K562 (cell line): ENCODE measurements at regions not wholly inside any gene's neighbourhood (a gene's known extent, or its start where the extent isn't known, plus 50 kb on each side); places are given as distances from the start of the nearest gene placed in this dataset.

Experiments
- ATAC-seq: fragments of 200-7000 bp; cut with Tn5 transposase; 3 replicates; pipeline ENCODE4 v1.9.1; 2020; ENCODE audit warnings: moderate library complexity
- BruUV-seq: library from RNA; stranded (reverse); fragments of 400-500 nt; replicated peaks from 2 replicates; lab custom pipeline; 2021; lab: Mats Ljungman, UMichigan
- CTCF ChIA-PET: fragments of 300-600 bp; formaldehyde crosslinking; extraction: SDS; loops from one replicate; lab custom pipeline; 2021; ENCODE audit warnings: low intra/inter-chr PET ratio; lab: Yijun Ruan, JAX
- POLR2A ChIA-PET: fragments of 300-600, 350-650 bp; sonication (Branson Sonifier 250); formaldehyde crosslinking; extraction: SDS; loops from one replicate; lab custom pipeline; 2021; ENCODE audit warnings: antibody characterized with exemption, inconsistent platforms; lab: Yijun Ruan, JAX
- DNase-seq, 4 experiments: peaks; one replicate each; pipeline versions ENCODE4 v3.0.0 to v3.0.0-alpha.2; 2011 to 2018; ENCODE audit warnings: low spot score in 3 of 4, mixed read lengths in 3 of 4; ENCODE audit errors: extremely low read depth in 1 of 4
- FAIRE-seq: peaks from 2 replicates; lab custom pipeline; 2011; peaks lifted over from hg19 to GRCh38; lab: Jason Lieb, UNC
- H2AFZ ChIP-seq: 2 replicates; pipeline ENCODE4 v1.6.0; 2011; ENCODE audit warnings: low read depth, low read length, control low read depth, inconsistent platforms
- H3K27ac ChIP-seq: fragments of 200-600 bp; 3 replicates; pipeline ENCODE4 v1.8.0; 2011; ENCODE audit warnings: low read depth, mild to moderate bottlenecking, control low read depth, inconsistent platforms, low read length, moderate library complexity, mixed read lengths; ENCODE audit errors: extremely low read depth
- H3K27me3 ChIP-seq, 2 experiments: fragments of 300-600 bp in 1 of 2; 2 replicates in 1 of 2; 3 replicates in 1 of 2; pipeline versions ENCODE4 v1.6.0 to v1.8.0; 2011; ENCODE audit warnings: inconsistent platforms in 2 of 2, low read length in 2 of 2, mild to moderate bottlenecking in 1 of 2, mixed read lengths in 1 of 2, moderate library complexity in 1 of 2; ENCODE audit not compliant: control insufficient read depth in 2 of 2, insufficient read depth in 2 of 2
- H3K36me3 ChIP-seq: fragments of 300-600 bp; 3 replicates; pipeline ENCODE4 v1.8.0; 2011; ENCODE audit warnings: mild to moderate bottlenecking, low read length, inconsistent platforms; ENCODE audit not compliant: control insufficient read depth, insufficient read depth
- H3K4me1 ChIP-seq, 2 experiments: fragments of 200-600 bp in 1 of 2; replicated peaks in 1 of 2; 2 replicates in 1 of 2; 3 replicates in 1 of 2; pipeline versions ENCODE4 v1.5.1 to v1.8.0; 2011; ENCODE audit warnings: inconsistent platforms in 2 of 2, low read length in 2 of 2, mild to moderate bottlenecking in 1 of 2, mixed read lengths in 1 of 2, moderate library complexity in 1 of 2; ENCODE audit not compliant: control insufficient read depth in 2 of 2, insufficient read depth in 2 of 2
- H3K4me2 ChIP-seq: 2 replicates; pipeline ENCODE4 v1.6.1; 2011; ENCODE audit warnings: low read length, control low read depth, inconsistent platforms, mixed read lengths; ENCODE audit not compliant: insufficient read depth
- H3K4me3 ChIP-seq: fragments of 200-600 bp; sonication (generic), shearing (Covaris generic); 2 replicates; pipeline ENCODE4 v1.5.1; 2016; ENCODE audit warnings: control low read depth, inconsistent platforms
- H3K79me2 ChIP-seq: fragments of 200-600 bp; 3 replicates; pipeline ENCODE4 v1.8.0; 2011; ENCODE audit warnings: low read length, inconsistent platforms; ENCODE audit not compliant: control insufficient read depth, insufficient read depth
- H3K9ac ChIP-seq, 2 experiments: 2 replicates each; pipeline versions ENCODE4 v1.6.0 to v1.6.1; 2011; ENCODE audit warnings: low read depth in 2 of 2, low read length in 2 of 2, control low read depth in 1 of 2, inconsistent platforms in 1 of 2, mild to moderate bottlenecking in 1 of 2, mixed read lengths in 1 of 2; ENCODE audit not compliant: insufficient read depth in 1 of 2
- H3K9me1 ChIP-seq: one replicate; pipeline ENCODE4 v1.6.0; 2011; ENCODE audit warnings: inconsistent platforms, mild to moderate bottlenecking, low read length, moderate library complexity; ENCODE audit not compliant: control insufficient read depth, insufficient read depth
- H3K9me3 ChIP-seq: replicated peaks from 2 replicates; pipeline ENCODE4 v1.5.1; 2011; ENCODE audit warnings: low read depth, low read length, inconsistent platforms; ENCODE audit not compliant: control insufficient read depth, insufficient read depth
- H4K20me1 ChIP-seq: replicated peaks from 2 replicates; pipeline ENCODE4 v1.6.1; 2011; ENCODE audit warnings: low read length, inconsistent platforms, mixed read lengths; ENCODE audit not compliant: control insufficient read depth, insufficient read depth
- CBX8 ChIP-seq: fragments of 200-600 bp; sonication (generic); IDR thresholded peaks from 2 replicates; pipeline ENCODE4 v1.6.1; 2012; ENCODE audit warnings: borderline replicate concordance, mixed run types, low read depth, mild to moderate bottlenecking, moderate library complexity, mixed read lengths, low read length, control low read depth, inconsistent platforms; ENCODE audit not compliant: poor library complexity, severe bottlenecking; ENCODE audit errors: extremely low read depth
- FOXJ3 ChIP-seq: sonication (generic); formaldehyde crosslinking; IDR thresholded peaks from 2 replicates; pipeline ENCODE4 v1.4.0; 2020; ENCODE audit warnings: mild to moderate bottlenecking, missing genetic modification reagents
- HEY1 ChIP-seq: fragments of 250-450 bp; sonication (Bioruptor Pico); IDR thresholded peaks from 2 replicates; pipeline ENCODE4 v1.5.0; 2020; ENCODE audit warnings: mild to moderate bottlenecking, moderate library complexity, borderline replicate concordance
- SMARCC2 ChIP-seq: fragments of 450-650 bp; IDR thresholded peaks from 2 replicates; pipeline ENCODE4 v1.6.1; 2017; ENCODE audit warnings: antibody characterized with exemption, moderate library complexity, mild to moderate bottlenecking, low read depth
- ZNF23 ChIP-seq: fragments of 250-450 bp; sonication (Bioruptor Pico); IDR thresholded peaks from 2 replicates; pipeline ENCODE4 v1.4.0; 2020; ENCODE audit warnings: mild to moderate bottlenecking
- ZNF354B ChIP-seq: fragments of 250-450 bp; sonication (Bioruptor Pico); IDR thresholded peaks from 2 replicates; pipeline ENCODE4 v1.4.0; 2020
- ZNF551 ChIP-seq: fragments of 250-450 bp; sonication (Bioruptor Pico); IDR thresholded peaks from 2 replicates; pipeline ENCODE4 v1.5.0; 2021; ENCODE audit warnings: mild to moderate bottlenecking, moderate library complexity
- WGBS: fragments of 100-300 bp; shearing (Covaris generic); methylation state at CpG from one replicate; pipeline ENCODE4 v1.1.6; 2016; ENCODE audit warnings: low coverage, mixed read lengths; ENCODE audit not compliant: insufficient coverage; ENCODE audit errors: missing lambda C conversion rate; 5-methylcytosine and 5-hydroxymethylcytosine counted together
- in situ Hi-C: fragments of 300-500 bp; cut with MboI; formaldehyde crosslinking; loops from 4 replicates; pipeline ENCODE4 v1.15.0; 2018; ENCODE audit warnings: inconsistent platforms, mixed read lengths
- intact Hi-C: fragments of 100-400 bp; cut with micrococcal nuclease; formaldehyde crosslinking; loops from 2 replicates; pipeline ENCODE4 v1.14.2; 2022
- TF ChIP-seq, protein P1 (sequence below): fragments of 450-650 bp; IDR thresholded peaks from 2 replicates; pipeline ENCODE4 v1.6.1; 2017; ENCODE audit warnings: mild to moderate bottlenecking, moderate library complexity
- TF ChIP-seq, protein P2 (sequence below): fragments of 200-600 bp; sonication (generic); IDR thresholded peaks from one replicate; pipeline ENCODE4 v1.6.1; 2012; ENCODE audit warnings: mild to moderate bottlenecking, low read depth, low read length, inconsistent platforms

DNA sequence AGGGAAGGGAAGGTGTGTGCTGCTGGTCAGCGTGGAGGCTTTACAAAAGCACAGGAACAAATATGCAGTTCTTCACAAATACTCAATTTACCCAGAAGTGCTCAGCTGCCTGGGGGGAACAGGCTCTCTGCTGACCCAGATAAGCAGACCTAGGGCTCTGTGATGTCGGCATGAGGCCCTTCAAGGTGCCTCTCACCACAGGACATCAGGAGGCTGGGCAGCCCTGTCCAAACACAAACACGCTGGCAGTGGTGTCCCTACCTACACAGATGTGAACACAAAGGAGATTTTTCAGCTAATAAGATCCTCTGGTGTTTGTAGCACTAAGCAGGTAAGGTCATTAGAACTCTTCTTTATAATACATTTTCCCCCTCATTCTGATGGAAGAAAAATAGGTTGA is 243.0 kb upstream of the PROX1 start (continued):
- TF ChIP-seq, protein P1, sequence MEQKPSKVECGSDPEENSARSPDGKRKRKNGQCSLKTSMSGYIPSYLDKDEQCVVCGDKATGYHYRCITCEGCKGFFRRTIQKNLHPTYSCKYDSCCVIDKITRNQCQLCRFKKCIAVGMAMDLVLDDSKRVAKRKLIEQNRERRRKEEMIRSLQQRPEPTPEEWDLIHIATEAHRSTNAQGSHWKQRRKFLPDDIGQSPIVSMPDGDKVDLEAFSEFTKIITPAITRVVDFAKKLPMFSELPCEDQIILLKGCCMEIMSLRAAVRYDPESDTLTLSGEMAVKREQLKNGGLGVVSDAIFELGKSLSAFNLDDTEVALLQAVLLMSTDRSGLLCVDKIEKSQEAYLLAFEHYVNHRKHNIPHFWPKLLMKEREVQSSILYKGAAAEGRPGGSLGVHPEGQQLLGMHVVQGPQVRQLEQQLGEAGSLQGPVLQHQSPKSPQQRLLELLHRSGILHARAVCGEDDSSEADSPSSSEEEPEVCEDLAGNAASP, result no peak
- TF ChIP-seq ZNF23 (CRISPR knock-in tag) (no peak), CBX8 (no peak), ZNF354B (no peak)
- TF ChIP-seq, all 486 proteins: peak for 0

DNA sequence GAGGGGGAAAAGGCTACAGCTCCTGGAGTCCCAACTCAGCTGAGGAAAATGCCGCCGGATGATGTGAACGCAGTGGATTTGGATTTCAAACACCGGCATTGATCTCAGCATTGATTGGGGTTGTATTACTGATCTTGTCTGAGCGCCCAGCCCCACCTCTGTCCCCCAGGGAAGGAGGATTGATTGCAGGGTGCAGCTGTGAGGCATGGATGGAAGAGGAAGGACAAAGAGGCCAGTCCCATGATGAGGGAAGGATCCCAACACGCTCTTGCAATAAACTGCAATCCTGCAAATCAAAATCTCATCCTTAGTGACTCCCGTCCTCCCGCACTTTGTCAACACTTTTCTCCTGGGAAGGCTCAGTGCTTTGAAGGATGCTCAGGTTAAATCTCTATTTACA is 242.3 kb upstream of the PROX1 start:
- no peak overlapping the region for H3K9ac ChIP-seq
- FAIRE-seq, result no peak
- in situ Hi-C loops, result no loop called here
- no peaks in the 10 kb centered on the region for H3K4me1 ChIP-seq
- no peak overlapping the region for H2AFZ ChIP-seq
- H3K4me3 ChIP-seq, result no peak overlapping the region
- intact Hi-C loops, result no loop called here
- no TSS peak for BruUV-seq
- no peaks in the 10 kb centered on the region for H3K9me1 ChIP-seq
- no peak overlapping the region for H3K4me2 ChIP-seq
- H3K36me3 ChIP-seq, result no peaks in the 10 kb centered on the region
- no peaks in the 10 kb centered on the region for H3K79me2 ChIP-seq
- ChIA-PET CTCF (no interaction called here), POLR2A (interaction anchor here (0.6 to 0.8 kb wide), 2 partner anchors 15 to 355 kb away, joined by 3 to 4 read pairs; no protein-coding TSS in a partner anchor)
- H3K9me3 ChIP-seq, result no peaks in the 10 kb centered on the region
- H4K20me1 ChIP-seq, result no peaks in the 10 kb centered on the region; the same call in 1 of the 2 replicates
- no peak for DNase-seq
- H3K27ac ChIP-seq, result no peak overlapping the region
- 12% methylated on average over 8 of the region's 8 CpGs for WGBS
- no peak for ATAC-seq
- no peaks in the 10 kb centered on the region for H3K27me3 ChIP-seq
- TF ChIP-seq, protein P2, sequence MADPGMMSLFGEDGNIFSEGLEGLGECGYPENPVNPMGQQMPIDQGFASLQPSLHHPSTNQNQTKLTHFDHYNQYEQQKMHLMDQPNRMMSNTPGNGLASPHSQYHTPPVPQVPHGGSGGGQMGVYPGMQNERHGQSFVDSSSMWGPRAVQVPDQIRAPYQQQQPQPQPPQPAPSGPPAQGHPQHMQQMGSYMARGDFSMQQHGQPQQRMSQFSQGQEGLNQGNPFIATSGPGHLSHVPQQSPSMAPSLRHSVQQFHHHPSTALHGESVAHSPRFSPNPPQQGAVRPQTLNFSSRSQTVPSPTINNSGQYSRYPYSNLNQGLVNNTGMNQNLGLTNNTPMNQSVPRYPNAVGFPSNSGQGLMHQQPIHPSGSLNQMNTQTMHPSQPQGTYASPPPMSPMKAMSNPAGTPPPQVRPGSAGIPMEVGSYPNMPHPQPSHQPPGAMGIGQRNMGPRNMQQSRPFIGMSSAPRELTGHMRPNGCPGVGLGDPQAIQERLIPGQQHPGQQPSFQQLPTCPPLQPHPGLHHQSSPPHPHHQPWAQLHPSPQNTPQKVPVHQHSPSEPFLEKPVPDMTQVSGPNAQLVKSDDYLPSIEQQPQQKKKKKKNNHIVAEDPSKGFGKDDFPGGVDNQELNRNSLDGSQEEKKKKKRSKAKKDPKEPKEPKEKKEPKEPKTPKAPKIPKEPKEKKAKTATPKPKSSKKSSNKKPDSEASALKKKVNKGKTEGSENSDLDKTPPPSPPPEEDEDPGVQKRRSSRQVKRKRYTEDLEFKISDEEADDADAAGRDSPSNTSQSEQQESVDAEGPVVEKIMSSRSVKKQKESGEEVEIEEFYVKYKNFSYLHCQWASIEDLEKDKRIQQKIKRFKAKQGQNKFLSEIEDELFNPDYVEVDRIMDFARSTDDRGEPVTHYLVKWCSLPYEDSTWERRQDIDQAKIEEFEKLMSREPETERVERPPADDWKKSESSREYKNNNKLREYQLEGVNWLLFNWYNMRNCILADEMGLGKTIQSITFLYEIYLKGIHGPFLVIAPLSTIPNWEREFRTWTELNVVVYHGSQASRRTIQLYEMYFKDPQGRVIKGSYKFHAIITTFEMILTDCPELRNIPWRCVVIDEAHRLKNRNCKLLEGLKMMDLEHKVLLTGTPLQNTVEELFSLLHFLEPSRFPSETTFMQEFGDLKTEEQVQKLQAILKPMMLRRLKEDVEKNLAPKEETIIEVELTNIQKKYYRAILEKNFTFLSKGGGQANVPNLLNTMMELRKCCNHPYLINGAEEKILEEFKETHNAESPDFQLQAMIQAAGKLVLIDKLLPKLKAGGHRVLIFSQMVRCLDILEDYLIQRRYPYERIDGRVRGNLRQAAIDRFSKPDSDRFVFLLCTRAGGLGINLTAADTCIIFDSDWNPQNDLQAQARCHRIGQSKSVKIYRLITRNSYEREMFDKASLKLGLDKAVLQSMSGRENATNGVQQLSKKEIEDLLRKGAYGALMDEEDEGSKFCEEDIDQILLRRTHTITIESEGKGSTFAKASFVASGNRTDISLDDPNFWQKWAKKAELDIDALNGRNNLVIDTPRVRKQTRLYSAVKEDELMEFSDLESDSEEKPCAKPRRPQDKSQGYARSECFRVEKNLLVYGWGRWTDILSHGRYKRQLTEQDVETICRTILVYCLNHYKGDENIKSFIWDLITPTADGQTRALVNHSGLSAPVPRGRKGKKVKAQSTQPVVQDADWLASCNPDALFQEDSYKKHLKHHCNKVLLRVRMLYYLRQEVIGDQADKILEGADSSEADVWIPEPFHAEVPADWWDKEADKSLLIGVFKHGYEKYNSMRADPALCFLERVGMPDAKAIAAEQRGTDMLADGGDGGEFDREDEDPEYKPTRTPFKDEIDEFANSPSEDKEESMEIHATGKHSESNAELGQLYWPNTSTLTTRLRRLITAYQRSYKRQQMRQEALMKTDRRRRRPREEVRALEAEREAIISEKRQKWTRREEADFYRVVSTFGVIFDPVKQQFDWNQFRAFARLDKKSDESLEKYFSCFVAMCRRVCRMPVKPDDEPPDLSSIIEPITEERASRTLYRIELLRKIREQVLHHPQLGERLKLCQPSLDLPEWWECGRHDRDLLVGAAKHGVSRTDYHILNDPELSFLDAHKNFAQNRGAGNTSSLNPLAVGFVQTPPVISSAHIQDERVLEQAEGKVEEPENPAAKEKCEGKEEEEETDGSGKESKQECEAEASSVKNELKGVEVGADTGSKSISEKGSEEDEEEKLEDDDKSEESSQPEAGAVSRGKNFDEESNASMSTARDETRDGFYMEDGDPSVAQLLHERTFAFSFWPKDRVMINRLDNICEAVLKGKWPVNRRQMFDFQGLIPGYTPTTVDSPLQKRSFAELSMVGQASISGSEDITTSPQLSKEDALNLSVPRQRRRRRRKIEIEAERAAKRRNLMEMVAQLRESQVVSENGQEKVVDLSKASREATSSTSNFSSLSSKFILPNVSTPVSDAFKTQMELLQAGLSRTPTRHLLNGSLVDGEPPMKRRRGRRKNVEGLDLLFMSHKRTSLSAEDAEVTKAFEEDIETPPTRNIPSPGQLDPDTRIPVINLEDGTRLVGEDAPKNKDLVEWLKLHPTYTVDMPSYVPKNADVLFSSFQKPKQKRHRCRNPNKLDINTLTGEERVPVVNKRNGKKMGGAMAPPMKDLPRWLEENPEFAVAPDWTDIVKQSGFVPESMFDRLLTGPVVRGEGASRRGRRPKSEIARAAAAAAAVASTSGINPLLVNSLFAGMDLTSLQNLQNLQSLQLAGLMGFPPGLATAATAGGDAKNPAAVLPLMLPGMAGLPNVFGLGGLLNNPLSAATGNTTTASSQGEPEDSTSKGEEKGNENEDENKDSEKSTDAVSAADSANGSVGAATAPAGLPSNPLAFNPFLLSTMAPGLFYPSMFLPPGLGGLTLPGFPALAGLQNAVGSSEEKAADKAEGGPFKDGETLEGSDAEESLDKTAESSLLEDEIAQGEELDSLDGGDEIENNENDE, result no peak
- TF ChIP-seq HEY1 (CRISPR knock-in tag) (no peak), ZNF551 (no peak), SMARCC2 (no peak), FOXJ3 (CRISPR knock-in tag) (no peak)
